CD4-positive, alpha-beta T cell treated with Interleukin-2 at 100 ng/mL for 4 hours (primary cell): ENCODE measurements at regions not wholly inside any gene's neighbourhood (a gene's known extent, or its start where the extent isn't known, plus 50 kb on each side); places are given as distances from the start of the nearest gene placed in this dataset.
"Not testable (repeated sequence)": the region's sequence is repeated elsewhere in the genome, so short reads cannot be mapped to it uniquely, and the experiment has no call there.

ENCODE experiments used
- DNase-seq: peaks from one replicate; pipeline ENCODE4 v3.0.0-alpha.2; 2020; ENCODE audit warnings: low spot score

- no peak for DNase-seq
Measured at GRCh38 chr7:51613911-51614357, 297.3 kb upstream of the COBL start.

GRCh38 chr7:51611937-51612336 is 295.3 kb upstream of the COBL start:
- DNase-seq = no peak

GRCh38 chr7:51607447-51607846 is 290.8 kb upstream of the COBL start:
- DNase-seq = no peak

- DNase-seq = no peak
Measured at GRCh38 chr7:51606601-51607154, 290.1 kb upstream of the COBL start.

DNA sequence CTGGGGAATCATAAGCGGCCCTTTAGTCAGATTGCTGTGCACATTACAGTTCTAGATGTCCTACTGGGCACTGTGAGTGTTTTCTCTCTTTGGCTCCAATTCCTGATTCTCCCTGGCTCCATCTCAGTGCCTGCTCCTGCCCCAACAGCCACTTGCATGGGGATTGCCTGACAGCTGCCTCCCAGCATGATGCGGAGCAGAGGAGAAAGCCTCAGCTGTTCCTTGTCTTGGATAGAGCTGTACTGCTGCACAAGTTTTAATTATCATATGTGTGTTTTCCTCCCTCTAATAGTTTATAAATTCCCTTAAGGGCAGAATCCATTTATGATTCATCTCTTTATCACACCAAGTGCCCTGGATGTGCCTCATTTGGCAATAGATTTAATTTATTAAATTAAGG is 285.8 kb upstream of the COBL start:
- no peak for DNase-seq

- no peak for DNase-seq
Measured at GRCh38 chr7:51601461-51601860, 284.9 kb upstream of the COBL start.

GRCh38 chr7:51599935-51600334 is 283.3 kb upstream of the COBL start:
- not testable (repeated sequence) for DNase-seq

DNA sequence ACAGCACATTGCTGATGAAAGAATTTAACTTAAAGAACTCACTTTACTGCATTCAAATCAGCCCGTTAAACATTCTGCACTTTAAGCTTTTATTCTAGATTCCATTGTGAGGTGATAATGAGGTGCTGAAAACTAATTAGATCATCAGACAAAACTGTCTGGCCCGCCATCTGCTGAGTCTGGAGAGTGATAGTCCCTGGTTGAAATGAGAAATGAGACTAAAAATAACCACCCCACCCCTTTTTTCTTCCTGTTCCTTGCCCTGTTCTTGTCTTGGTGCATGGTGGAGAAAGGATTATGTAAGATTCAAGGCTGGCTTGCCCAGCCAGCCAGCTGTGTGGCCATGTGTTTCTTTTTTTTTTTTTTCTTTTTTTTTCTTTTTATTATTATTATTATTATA is 277.0 kb upstream of the COBL start:
- DNase-seq = no peak

GRCh38 chr7:51592842-51593599 is 276.4 kb upstream of the COBL start:
- no peak for DNase-seq

DNA sequence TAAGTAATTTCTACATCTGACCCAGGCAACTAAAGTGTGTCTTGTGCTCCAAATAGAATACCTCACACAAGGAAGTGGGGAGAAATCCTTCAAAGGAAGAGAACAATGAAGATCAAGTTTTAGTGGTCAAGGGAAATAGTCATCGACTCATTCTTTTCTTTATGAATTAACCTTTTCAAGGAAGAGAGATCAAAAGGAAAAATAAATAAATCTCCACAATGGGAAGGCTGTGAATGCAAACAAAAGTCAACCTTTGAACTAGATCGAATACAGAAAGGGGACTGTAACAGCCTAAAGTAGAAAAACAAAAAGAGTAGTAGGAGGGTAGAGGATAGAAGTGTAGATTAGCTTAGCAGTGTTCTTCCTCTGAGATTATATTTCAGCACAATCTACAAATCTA is 274.6 kb upstream of the COBL start:
- no peak for DNase-seq

GRCh38 chr7:51590746-51591145 is 274.1 kb upstream of the COBL start:
- DNase-seq = no peak

DNA sequence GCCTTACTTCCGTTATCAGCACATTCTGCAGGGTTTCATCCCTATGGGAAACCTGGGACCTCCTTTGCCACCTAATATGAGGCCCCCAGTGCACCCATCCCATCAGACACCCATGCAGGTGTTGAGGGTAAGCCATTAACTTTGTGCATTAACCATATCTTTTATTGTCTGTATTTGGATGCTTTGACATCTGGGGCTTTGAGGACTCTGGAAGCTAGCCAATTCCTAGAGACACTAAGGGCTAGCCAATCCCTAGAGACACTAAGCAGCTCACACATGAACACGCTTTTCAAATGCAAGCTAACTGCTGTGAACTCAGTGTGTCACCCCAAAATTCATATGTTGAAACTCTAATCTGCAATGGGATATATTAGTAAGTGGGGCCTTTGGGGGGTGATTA is 272.5 kb upstream of the COBL start:
- no peak for DNase-seq

- no peak for DNase-seq
Measured at GRCh38 chr7:51587604-51588003, 271.0 kb upstream of the COBL start.

GRCh38 chr7:51577390-51577789 is 260.8 kb upstream of the COBL start:
- no peak for DNase-seq

DNA sequence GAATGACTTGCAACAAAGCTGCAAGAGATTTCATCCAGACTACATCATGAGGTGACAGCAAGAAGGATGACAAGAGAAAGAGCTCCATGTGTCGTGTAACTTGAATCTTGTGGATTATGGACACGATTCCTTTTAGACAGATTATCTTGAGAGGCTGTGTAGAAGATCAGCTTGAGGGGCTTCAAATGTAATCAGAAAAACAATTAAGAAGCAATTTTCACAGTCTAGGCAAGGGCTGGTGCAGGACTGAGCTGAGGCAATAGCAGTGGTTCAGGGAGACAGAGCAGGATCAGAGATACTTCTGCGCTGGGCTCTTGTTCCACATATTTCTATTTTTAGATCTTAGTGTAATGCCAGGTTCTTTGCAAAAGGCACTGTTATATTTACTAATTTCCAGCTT is 253.0 kb upstream of the COBL start:
- DNase-seq = no peak

DNA sequence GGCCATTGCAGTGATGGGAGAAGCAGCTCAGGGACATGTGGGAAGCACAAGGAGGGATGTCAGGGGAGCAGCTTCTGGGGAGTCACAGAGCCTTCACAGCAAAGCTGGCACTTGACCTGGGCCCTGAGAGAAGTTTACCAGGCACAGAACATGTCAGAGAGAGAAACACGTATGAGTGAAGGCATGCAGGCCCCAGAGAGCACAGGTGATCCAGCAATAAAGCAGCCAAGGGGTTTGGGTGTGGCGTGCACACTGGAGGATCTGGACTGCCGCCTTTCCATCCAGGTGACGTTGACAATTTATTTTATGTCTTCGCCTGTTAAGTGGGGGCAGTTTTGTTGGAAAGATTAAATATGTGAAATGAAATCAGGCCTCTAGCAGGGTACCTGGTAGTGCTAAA is 252.6 kb upstream of the COBL start:
- no peak for DNase-seq

DNA sequence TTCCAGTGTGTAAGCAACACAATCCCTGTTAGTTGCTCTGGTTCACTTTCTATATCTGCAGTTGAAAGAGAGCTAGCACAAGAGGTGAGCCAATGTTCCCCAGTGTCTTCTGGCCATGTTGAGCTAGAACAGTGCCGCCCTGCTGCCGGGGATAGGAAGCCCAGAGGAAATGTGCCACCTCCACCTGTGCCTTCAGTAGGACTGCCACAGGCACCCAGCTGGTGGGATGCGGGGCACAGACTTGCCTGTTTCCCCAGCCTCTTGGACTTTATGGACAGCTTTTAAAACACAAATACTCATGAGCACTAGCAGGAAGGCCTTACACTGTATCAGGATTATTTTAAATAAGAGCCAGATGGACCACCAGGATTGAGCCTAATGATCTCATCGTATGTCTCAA is 234.5 kb upstream of the COBL start:
- DNase-seq = no peak

- DNase-seq = no peak
Measured at GRCh38 chr7:51545131-51545530, 228.5 kb upstream of the COBL start.

DNA sequence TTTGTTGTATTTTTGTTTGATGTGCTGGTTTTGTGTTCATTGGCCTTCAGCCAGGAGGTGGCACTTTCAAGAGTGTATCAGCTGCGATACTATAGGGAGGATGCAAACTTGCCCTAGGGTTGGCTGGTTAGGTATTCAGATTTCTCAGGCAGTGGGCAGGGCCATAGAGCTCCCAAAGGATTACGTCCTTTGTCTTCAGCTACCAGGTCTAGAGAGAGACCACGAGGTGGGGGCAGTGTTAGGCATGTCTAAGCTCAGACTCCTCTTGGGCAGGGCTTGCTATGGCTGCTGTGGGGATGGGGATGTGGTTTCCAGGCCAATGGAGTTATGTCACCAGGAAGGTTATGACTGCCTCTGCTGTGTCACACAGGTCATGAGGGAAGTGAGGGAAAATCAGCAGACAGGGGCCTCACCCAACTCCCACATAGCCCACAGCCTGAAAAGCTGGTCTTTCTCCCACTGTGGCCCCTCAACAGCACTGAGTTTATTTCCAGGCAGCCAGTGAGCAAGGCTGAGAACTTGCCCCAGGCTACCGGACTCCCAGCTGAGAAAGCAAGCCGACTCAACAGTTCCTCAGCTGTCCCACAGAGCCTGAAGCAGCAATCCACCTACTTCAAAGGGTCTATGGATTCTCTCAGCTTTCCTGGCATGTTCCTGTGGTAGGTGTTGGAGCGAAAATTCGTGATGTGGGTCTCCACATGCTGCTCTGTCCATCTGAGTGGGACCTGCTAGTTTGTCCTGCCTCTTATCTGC is 227.4 kb upstream of the COBL start:
- DNase-seq = no peak

- not testable (repeated sequence) for DNase-seq
Measured at GRCh38 chr7:51540906-51541305, 224.3 kb upstream of the COBL start.

GRCh38 chr7:51539840-51540239 is 223.2 kb upstream of the COBL start:
- DNase-seq = no peak

DNA sequence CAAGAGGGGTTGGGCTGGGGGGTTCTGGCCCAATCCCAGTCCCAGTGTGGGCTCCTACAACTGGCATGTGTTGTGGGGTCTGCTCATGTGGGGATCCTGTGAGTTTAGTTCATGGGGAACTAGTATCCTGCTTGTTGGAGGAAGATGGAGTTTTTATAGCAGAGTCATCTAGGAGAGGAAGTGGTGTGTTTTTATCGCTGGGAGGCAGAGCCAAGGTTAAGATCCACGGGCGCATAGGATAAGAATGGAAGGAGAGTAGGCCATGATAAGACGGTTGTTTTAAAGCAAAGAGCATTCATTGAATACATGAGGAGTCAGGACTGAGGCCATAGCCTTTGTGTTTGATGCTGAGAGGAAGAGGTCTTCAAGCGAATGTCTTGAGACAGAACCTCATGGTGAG is 211.6 kb upstream of the COBL start:
- DNase-seq = no peak

- DNase-seq = no peak
Measured at GRCh38 chr7:51521694-51522312, 205.2 kb upstream of the COBL start.
